Neuronal stem cell (in vitro differentiated cells): ENCODE measurements at regions not wholly inside any gene's neighbourhood (a gene's known extent, or its start where the extent isn't known, plus 50 kb on each side); places are given as distances from the start of the nearest gene placed in this dataset.

ENCODE experiments used
- DNase-seq: peaks from one replicate; pipeline ENCODE4 v3.0.0-alpha.2; 2013; ENCODE audit warnings: low spot score
- H2AFZ ChIP-seq: one replicate; pipeline ENCODE4 v1.6.1; 2013; ENCODE audit warnings: mild to moderate bottlenecking, low read length, inconsistent platforms
- H2AK5ac ChIP-seq: 2 replicates; pipeline ENCODE4 v1.6.1; 2013; ENCODE audit warnings: low read depth, mild to moderate bottlenecking, inconsistent platforms, low read length, moderate library complexity, mixed read lengths
- H2BK120ac ChIP-seq: 2 replicates; pipeline ENCODE4 v1.6.1; 2013; ENCODE audit warnings: low read depth, mild to moderate bottlenecking, inconsistent platforms, low read length, moderate library complexity, mixed read lengths
- H2BK12ac ChIP-seq: one replicate; pipeline ENCODE4 v1.6.1; 2013; ENCODE audit warnings: low read length, inconsistent platforms
- H2BK15ac ChIP-seq: 2 replicates; pipeline ENCODE4 v1.6.1; 2013; ENCODE audit warnings: mild to moderate bottlenecking, low read length, inconsistent platforms, mixed read lengths
- H2BK5ac ChIP-seq: one replicate; pipeline ENCODE4 v1.6.1; 2013; ENCODE audit warnings: inconsistent platforms, mild to moderate bottlenecking, low read length, moderate library complexity
- H3K14ac ChIP-seq: one replicate; pipeline ENCODE4 v1.6.1; 2013; ENCODE audit warnings: low read length, inconsistent platforms
- H3K18ac ChIP-seq: 2 replicates; pipeline ENCODE4 v1.6.1; 2013; ENCODE audit warnings: low read length, inconsistent platforms
- H3K23ac ChIP-seq: 2 replicates; pipeline ENCODE4 v1.6.1; 2013; ENCODE audit warnings: low read depth, mild to moderate bottlenecking, mixed read lengths, low read length, inconsistent platforms; ENCODE audit not compliant: poor library complexity
- H3K27ac ChIP-seq: replicated peaks from 3 replicates; pipeline ENCODE4 v1.5.1; 2013; ENCODE audit warnings: low read length, inconsistent platforms
- H3K27me3 ChIP-seq, 3 experiments: 2 replicates each; pipeline ENCODE4 v1.6.1; 2013; ENCODE audit warnings: low read length in 3 of 3, mild to moderate bottlenecking in 2 of 3, inconsistent platforms in 1 of 3, low read depth in 1 of 3, mixed read lengths in 1 of 3, moderate library complexity in 1 of 3; ENCODE audit not compliant: control insufficient read depth in 3 of 3, insufficient read depth in 3 of 3
- H3K36me3 ChIP-seq, 2 donors: replicated peaks in 1 of 2; 2 replicates each; pipeline ENCODE4 v1.6.1; 2013; ENCODE audit warnings: low read length in 2 of 2; ENCODE audit not compliant: control insufficient read depth in 2 of 2, insufficient read depth in 2 of 2
- H3K4ac ChIP-seq: 2 replicates; pipeline ENCODE4 v1.6.1; 2013; ENCODE audit warnings: inconsistent platforms, mild to moderate bottlenecking, low read length, moderate library complexity
- H3K4me1 ChIP-seq, 2 donors: 1 replicate in 1 of 2; 2 replicates in 1 of 2; pipeline ENCODE4 v1.6.1; 2013; ENCODE audit warnings: low read length in 2 of 2, low read depth in 1 of 2; ENCODE audit not compliant: control insufficient read depth in 2 of 2, insufficient read depth in 1 of 2
- H3K4me2 ChIP-seq: one replicate; pipeline ENCODE4 v1.6.1; 2013; ENCODE audit warnings: mild to moderate bottlenecking, low read length, inconsistent platforms; ENCODE audit not compliant: insufficient read depth, poor library complexity, severe bottlenecking
- H3K4me3 ChIP-seq, 2 donors: 2 replicates each; pipeline ENCODE4 v1.5.1; 2013; ENCODE audit warnings: low read length in 2 of 2, mild to moderate bottlenecking in 2 of 2, inconsistent platforms in 1 of 2, moderate library complexity in 1 of 2
- H3K79me1 ChIP-seq: one replicate; pipeline ENCODE4 v1.6.1; 2013; ENCODE audit warnings: low read depth, mild to moderate bottlenecking, inconsistent platforms, low read length, moderate library complexity
- H3K9ac ChIP-seq: one replicate; pipeline ENCODE4 v1.6.1; 2013; ENCODE audit warnings: mild to moderate bottlenecking, low read depth, low read length, inconsistent platforms; ENCODE audit not compliant: poor library complexity
- H3K9me3 ChIP-seq, 2 donors: replicated peaks in 1 of 2; 2 replicates each; pipeline versions ENCODE3 to v1.6.1; 2013; ENCODE audit warnings: low read length in 2 of 2, mild to moderate bottlenecking in 2 of 2, inconsistent platforms in 1 of 2, low read depth in 1 of 2, mixed read lengths in 1 of 2, moderate library complexity in 1 of 2; ENCODE audit not compliant: control insufficient read depth in 2 of 2, insufficient read depth in 1 of 2
- H4K8ac ChIP-seq: one replicate; pipeline ENCODE4 v1.6.1; 2013; ENCODE audit warnings: low read depth, mild to moderate bottlenecking, inconsistent platforms, low read length, moderate library complexity
- H4K91ac ChIP-seq: one replicate; pipeline ENCODE4 v1.6.1; 2013; ENCODE audit warnings: low read length, low read depth, mild to moderate bottlenecking, inconsistent platforms; ENCODE audit not compliant: poor library complexity
- WGBS, 2 donors: extraction: QIAGEN DNeasy Blood & Tissue Kit; methylation state at CpG; one replicate each; pipeline ENCODE4 v1.1.7; 2013; ENCODE audit warnings: missing lambda C conversion rate in 2 of 2, mixed read lengths in 1 of 2; ENCODE audit not compliant: insufficient read length in 2 of 2, insufficient replicate concordance in 1 of 2; ENCODE audit errors: extremely low coverage in 2 of 2; 5-methylcytosine and 5-hydroxymethylcytosine counted together

DNA sequence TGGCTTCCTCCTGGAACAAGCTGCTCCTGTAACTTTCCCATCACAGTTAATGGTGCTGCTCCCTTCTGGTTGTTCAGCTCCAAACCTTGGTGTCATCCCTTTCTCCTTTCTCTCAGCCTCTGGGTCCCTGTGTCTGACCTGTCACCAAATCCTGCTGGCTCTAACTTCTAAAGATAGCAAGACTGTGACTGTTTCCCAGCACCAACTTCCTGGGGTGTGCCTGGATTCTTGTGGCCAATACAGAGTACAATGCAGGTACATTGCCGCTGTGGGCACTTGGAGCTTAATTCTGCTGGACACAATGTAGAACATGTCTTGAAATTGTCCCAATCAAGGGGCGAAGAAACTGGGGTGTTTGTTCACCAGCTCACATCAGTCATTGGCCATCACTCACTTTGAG, 156.7 kb upstream of the CSF3R start:
- Histone ChIP-seq H3K4me3 (no peak overlapping the region), H4K8ac (no peak overlapping the region), H2BK120ac (no peak overlapping the region), H3K23ac (no peak overlapping the region), H2BK5ac (no peak overlapping the region), H2AFZ (no peak overlapping the region), H3K4me2 (no peak overlapping the region), H4K91ac (no peak overlapping the region), H3K9me3 (no peaks in the 10 kb centered on the region), H2BK15ac (no peak overlapping the region), H3K4ac (no peak overlapping the region), H3K18ac (peak overlapping the region; percentile 27), H3K36me3 (no peaks in the 10 kb centered on the region), H3K27ac (no peak overlapping the region), H3K79me1 (no peaks in the 10 kb centered on the region), H3K14ac (no peak overlapping the region), H3K27me3 (peaks cover 0 to 31% (median 0%) of the 10 kb centered on the region in 3 experiments), H2AK5ac (no peak overlapping the region), H2BK12ac (no peak overlapping the region), H3K4me1 (peaks cover 0 to 11% of the 10 kb centered on the region in 2 donors), H3K9ac (no peak overlapping the region)
- no peak for DNase-seq
- no CpG with 5 or more reads among the region's 2 CpGs for WGBS, 2 donors

DNA sequence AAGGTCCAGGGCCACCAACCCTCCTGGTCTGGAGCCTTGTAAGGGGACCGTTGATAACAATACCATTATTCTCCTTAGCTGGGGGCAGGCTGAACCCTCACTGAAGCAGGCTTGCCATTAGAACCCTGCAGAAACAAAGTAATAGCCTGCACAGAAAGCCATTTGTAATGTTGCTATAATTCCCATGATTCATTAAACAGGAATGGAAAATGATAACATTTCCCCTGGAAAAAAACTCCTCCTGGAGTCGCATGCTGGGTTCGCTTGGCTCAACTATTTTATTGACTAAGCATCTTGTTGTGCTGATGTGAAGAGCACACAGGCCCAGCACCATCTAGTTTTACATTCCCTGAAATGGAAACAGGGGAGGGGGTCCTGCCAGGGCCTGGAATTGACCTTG, 155.6 kb upstream of the CSF3R start:
- Histone ChIP-seq H2BK120ac (no peak overlapping the region), H3K9ac (no peak overlapping the region), H3K27me3 (peaks cover 0 to 19% (median 0%) of the 10 kb centered on the region in 3 experiments), H3K27ac (no peak overlapping the region), H2AK5ac (no peak overlapping the region), H2AFZ (no peak overlapping the region), H3K4me2 (no peak overlapping the region), H2BK12ac (no peak overlapping the region), H3K18ac (no peak overlapping the region), H3K23ac (peak overlapping the region; percentile 47), H4K8ac (no peak overlapping the region), H3K79me1 (no peaks in the 10 kb centered on the region), H3K36me3 (no peaks in the 10 kb centered on the region), H3K4me1 (peaks cover 0 to 5% of the 10 kb centered on the region in 2 donors), H2BK5ac (no peak overlapping the region), H2BK15ac (peak overlapping the region; percentile 77), H3K4me3 (no peak overlapping the region), H3K9me3 (no peaks in the 10 kb centered on the region), H3K4ac (no peak overlapping the region), H4K91ac (no peak overlapping the region), H3K14ac (no peak overlapping the region)
- DNase-seq = no peak
- WGBS, 2 donors = no CpG with 5 or more reads among the region's 3 CpGs

DNA sequence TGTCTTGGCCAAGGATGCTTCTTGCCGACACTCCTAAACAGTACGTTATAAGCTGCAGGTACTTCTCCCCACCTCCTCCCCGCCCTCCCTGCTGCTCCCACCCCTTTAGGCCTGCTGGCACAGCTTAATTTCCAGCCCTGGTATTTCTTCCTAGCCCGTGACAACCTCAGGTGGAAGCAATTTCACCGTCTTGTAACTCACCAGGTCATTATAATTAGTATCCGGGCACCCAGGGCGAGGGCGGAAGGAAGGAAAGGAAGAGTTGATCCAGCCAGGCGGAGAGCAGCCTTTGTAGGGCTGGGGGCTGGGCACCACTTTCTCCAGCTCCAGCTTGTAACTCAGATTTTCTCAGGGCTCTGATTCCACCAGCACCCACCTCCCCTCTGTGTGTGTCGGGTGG, 153.5 kb upstream of the CSF3R start:
- H3K4me1 ChIP-seq = peaks cover 0 to 5% of the 10 kb centered on the region in 2 donors

GRCh38 chr1:36635284-36635683, 152.6 kb upstream of the CSF3R start:
- Histone ChIP-seq H3K23ac (no peak overlapping the region), H3K36me3 (no peaks in the 10 kb centered on the region), H2BK5ac (no peak overlapping the region), H3K9me3 (no peaks in the 10 kb centered on the region), H3K14ac (no peak overlapping the region), H2BK12ac (no peak overlapping the region), H2BK120ac (no peak overlapping the region), H3K4me1 (peaks cover 0 to 5% of the 10 kb centered on the region in 2 donors), H2AK5ac (no peak overlapping the region), H3K18ac (no peak overlapping the region), H3K27ac (no peak overlapping the region), H3K4me2 (no peak overlapping the region), H3K4ac (no peak overlapping the region), H3K79me1 (no peaks in the 10 kb centered on the region), H3K9ac (no peak overlapping the region), H4K91ac (no peak overlapping the region), H3K27me3 (peaks cover 0 to 18% (median 0%) of the 10 kb centered on the region in 3 experiments), H4K8ac (no peak overlapping the region), H3K4me3 (no peak overlapping the region), H2BK15ac (no peak overlapping the region), H2AFZ (no peak overlapping the region)
- WGBS, 2 donors = 97% methylated on average over 2 of the region's 5 CpGs; no CpG with 5 or more reads in 1 of the 2 donors
- DNase-seq = no peak

More for the DNA sequence above, 153.5 kb upstream of the CSF3R start:
- no peak overlapping the region for H3K4me3 ChIP-seq
- no peak overlapping the region for H3K4ac ChIP-seq
- no peak overlapping the region for H4K8ac ChIP-seq
- H2BK120ac ChIP-seq = peak overlapping the region; percentile 28
- peak overlapping the region; percentile 46 for H2BK12ac ChIP-seq
- H3K36me3 ChIP-seq = no peaks in the 10 kb centered on the region
- no CpG with 5 or more reads among the region's 10 CpGs for WGBS, 2 donors
- no peak overlapping the region for H3K27ac ChIP-seq
- no peak overlapping the region for H3K14ac ChIP-seq
- no peak overlapping the region for H2BK5ac ChIP-seq
- no peaks in the 10 kb centered on the region for H3K79me1 ChIP-seq
- no peak overlapping the region for H3K23ac ChIP-seq
- H2AFZ ChIP-seq = no peak overlapping the region
- no peaks in the 10 kb centered on the region for H3K9me3 ChIP-seq
- H2BK15ac ChIP-seq = no peak overlapping the region
- H2AK5ac ChIP-seq = no peak overlapping the region
- no peak overlapping the region for H3K4me2 ChIP-seq
- peak overlapping the region; percentile 15 for H3K18ac ChIP-seq
- no peak overlapping the region for H3K9ac ChIP-seq
- H4K91ac ChIP-seq = no peak overlapping the region
- no peak for DNase-seq
- peaks cover 0 to 18% (median 0%) of the 10 kb centered on the region in 3 experiments for H3K27me3 ChIP-seq
